MM.1S (cell line): ENCODE measurements at regions not wholly inside any gene's neighbourhood (a gene's known extent, or its start where the extent isn't known, plus 50 kb on each side); places are given as distances from the start of the nearest gene placed in this dataset.

Experiments
- EZH2 ChIP-seq: fragments of 300-600 bp; sonication (generic); optimal IDR thresholded peaks from 2 replicates; pipeline ENCODE3; 2017; ENCODE audit warnings: low read depth, mild to moderate bottlenecking, antibody characterized with exemption, low read length, mixed read lengths
- TF ChIP-seq, protein P1 (sequence below): fragments of 300-600 bp; sonication (generic); IDR thresholded peaks from 2 replicates; pipeline ENCODE4 v1.5.1; 2016; ENCODE audit warnings: antibody characterized with exemption, low read length, mixed read lengths

DNA sequence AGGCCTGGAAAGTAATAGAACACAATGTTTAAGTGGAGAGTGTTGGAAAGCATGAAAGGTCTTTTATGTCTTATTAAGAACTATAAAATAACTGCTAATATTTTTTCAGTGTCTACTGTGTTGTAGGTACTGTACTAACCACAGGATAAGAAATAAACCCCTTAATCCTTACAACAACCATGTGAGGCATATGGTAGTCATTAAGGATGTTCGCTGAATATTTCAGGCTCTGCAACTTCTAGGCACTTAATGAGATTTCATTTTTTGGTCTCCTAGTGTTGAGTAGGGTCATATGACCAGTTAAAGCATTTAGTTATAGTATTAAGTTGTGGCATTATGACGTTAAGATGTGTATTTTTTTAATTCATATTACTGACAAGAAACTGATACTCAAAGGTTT lies 346.6 kb upstream of the KCNH7 start:
- TF ChIP-seq, protein P1, sequence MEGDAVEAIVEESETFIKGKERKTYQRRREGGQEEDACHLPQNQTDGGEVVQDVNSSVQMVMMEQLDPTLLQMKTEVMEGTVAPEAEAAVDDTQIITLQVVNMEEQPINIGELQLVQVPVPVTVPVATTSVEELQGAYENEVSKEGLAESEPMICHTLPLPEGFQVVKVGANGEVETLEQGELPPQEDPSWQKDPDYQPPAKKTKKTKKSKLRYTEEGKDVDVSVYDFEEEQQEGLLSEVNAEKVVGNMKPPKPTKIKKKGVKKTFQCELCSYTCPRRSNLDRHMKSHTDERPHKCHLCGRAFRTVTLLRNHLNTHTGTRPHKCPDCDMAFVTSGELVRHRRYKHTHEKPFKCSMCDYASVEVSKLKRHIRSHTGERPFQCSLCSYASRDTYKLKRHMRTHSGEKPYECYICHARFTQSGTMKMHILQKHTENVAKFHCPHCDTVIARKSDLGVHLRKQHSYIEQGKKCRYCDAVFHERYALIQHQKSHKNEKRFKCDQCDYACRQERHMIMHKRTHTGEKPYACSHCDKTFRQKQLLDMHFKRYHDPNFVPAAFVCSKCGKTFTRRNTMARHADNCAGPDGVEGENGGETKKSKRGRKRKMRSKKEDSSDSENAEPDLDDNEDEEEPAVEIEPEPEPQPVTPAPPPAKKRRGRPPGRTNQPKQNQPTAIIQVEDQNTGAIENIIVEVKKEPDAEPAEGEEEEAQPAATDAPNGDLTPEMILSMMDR, result no peak
- no peak for TF ChIP-seq EZH2
